IMR-90 (cell line): ENCODE measurements at regions not wholly inside any gene's neighbourhood (a gene's known extent, or its start where the extent isn't known, plus 50 kb on each side); places are given as distances from the start of the nearest gene placed in this dataset.

Experiments used
- CEBPB ChIP-seq: IDR thresholded peaks from 2 replicates; pipeline ENCODE4 v1.6.1; 2012; ENCODE audit warnings: low read depth, low read length, improper control_type of control experiment
- CTCF ChIP-seq: conservative IDR thresholded peaks from 2 replicates; pipeline ENCODE4 v1.5.1; 2012; ENCODE audit warnings: mild to moderate bottlenecking, low read depth, low read length, improper control_type of control experiment
- ELK1 ChIP-seq: fragments of 150-350 bp; IDR thresholded peaks from 2 replicates; pipeline ENCODE4 v1.6.1; 2016; ENCODE audit warnings: low read depth, mild to moderate bottlenecking, low read length, moderate library complexity, borderline replicate concordance
- MAFK ChIP-seq: IDR thresholded peaks from 2 replicates; pipeline ENCODE4 v1.6.1; 2012; ENCODE audit warnings: low read depth, low read length, improper control_type of control experiment
- MXI1 ChIP-seq: IDR thresholded peaks from 2 replicates; pipeline ENCODE4 v1.6.1; 2012; ENCODE audit warnings: low read depth, mild to moderate bottlenecking, low read length, moderate library complexity, borderline replicate concordance
- NFE2L2 ChIP-seq: fragments of 150-350 bp; IDR thresholded peaks from 2 replicates; pipeline ENCODE4 v1.6.1; 2016; ENCODE audit warnings: low read depth, mild to moderate bottlenecking, low read length
- POLR2A ChIP-seq: IDR thresholded peaks from 2 replicates; pipeline ENCODE4 v1.6.1; 2012; ENCODE audit warnings: mild to moderate bottlenecking, low read depth, low read length
- RAD21 ChIP-seq: IDR thresholded peaks from 2 replicates; pipeline ENCODE4 v1.6.1; 2012; ENCODE audit warnings: low read length, improper control_type of control experiment
- RCOR1 ChIP-seq: IDR thresholded peaks from 2 replicates; pipeline ENCODE4 v1.6.1; 2012; ENCODE audit warnings: mild to moderate bottlenecking, low read length, improper control_type of control experiment; ENCODE audit not compliant: insufficient replicate concordance
- SMC3 ChIP-seq: fragments of 150-350 bp; IDR thresholded peaks from 2 replicates; pipeline ENCODE4 v1.6.1; 2016; ENCODE audit warnings: low read depth, mild to moderate bottlenecking, antibody characterized with exemption, low read length, moderate library complexity
- USF2 ChIP-seq: fragments of 150-350 bp; IDR thresholded peaks from 2 replicates; pipeline ENCODE4 v1.6.1; 2017; ENCODE audit warnings: mild to moderate bottlenecking, antibody characterized with exemption, low read length, low read depth

GRCh38 chr5:126208691-126209090, 214.5 kb upstream of the GRAMD2B start:
- TF ChIP-seq CTCF (no peak), SMC3 (no peak), POLR2A (no peak), CEBPB (no peak), USF2 (no peak), RCOR1 (no peak), MXI1 (no peak), RAD21 (no peak), NFE2L2 (no peak), MAFK (no peak), ELK1 (no peak)
